ENCODE measurements at regions not wholly inside any gene's neighbourhood (a gene's known extent, or its start where the extent isn't known, plus 50 kb on each side); places are given as distances from the start of the nearest gene placed in this dataset.
"Not testable (repeated sequence)": the region's sequence is repeated elsewhere in the genome, so short reads cannot be mapped to it uniquely, and the experiment has no call there.

- no peak for DNase-seq (ENCODE audit: low read depth in 2 of 3, low spot score in 2 of 3)
Observed at GRCh38 chr7:142540371-142540770, 208.9 kb upstream of the PRSS1 start.

- DNase-seq (ENCODE audit: low read depth in 2 of 3, low spot score in 2 of 3): no peak
Observed at GRCh38 chr7:142539901-142540300, 209.4 kb upstream of the PRSS1 start.

- DNase-seq (ENCODE audit: low read depth in 2 of 3, low spot score in 2 of 3): no peak
Observed at GRCh38 chr7:142537760-142538159, 211.5 kb upstream of the PRSS1 start.

- DNase-seq (ENCODE audit: low read depth in 2 of 3, low spot score in 2 of 3): peak; percentile 26 to 96 (median 89)
Observed at GRCh38 chr7:142535123-142535779, 214.0 kb upstream of the PRSS1 start.

- no peak for DNase-seq (ENCODE audit: low read depth in 2 of 3, low spot score in 2 of 3)
Observed at GRCh38 chr7:142534726-142535122, 214.5 kb upstream of the PRSS1 start.

GRCh38 chr7:142533920-142534319 is 215.4 kb upstream of the PRSS1 start:
- DNase-seq (ENCODE audit: low read depth in 2 of 3, low spot score in 2 of 3): no peak

- peak in 1 of 3 donors; percentile 50 for DNase-seq (ENCODE audit: low read depth in 2 of 3, low spot score in 2 of 3)
Observed at GRCh38 chr7:142529591-142529990, 219.7 kb upstream of the PRSS1 start.

GRCh38 chr7:142528608-142529408 is 220.5 kb upstream of the PRSS1 start:
- no peak for DNase-seq (ENCODE audit: low read depth in 2 of 3, low spot score in 2 of 3)

- DNase-seq (ENCODE audit: low read depth in 2 of 3, low spot score in 2 of 3): peak in 1 of 3 donors; percentile 45
Observed at GRCh38 chr7:142523821-142524460, 225.3 kb upstream of the PRSS1 start.

- DNase-seq (ENCODE audit: low read depth in 2 of 3, low spot score in 2 of 3): no peak
Observed at GRCh38 chr7:142522735-142523134, 226.5 kb upstream of the PRSS1 start.

- DNase-seq (ENCODE audit: low read depth in 2 of 3, low spot score in 2 of 3): not testable (repeated sequence)
Observed at GRCh38 chr7:142520885-142521284, 228.4 kb upstream of the PRSS1 start.

GRCh38 chr7:142520455-142520854 is 228.8 kb upstream of the PRSS1 start:
- not testable (repeated sequence) for DNase-seq (ENCODE audit: low read depth in 2 of 3, low spot score in 2 of 3)

- peak in 1 of 3 donors; percentile 37 for DNase-seq (ENCODE audit: low read depth in 2 of 3, low spot score in 2 of 3)
Observed at GRCh38 chr7:142519079-142520078, 229.9 kb upstream of the PRSS1 start.

- peak in 2 of 3 donors; percentile 78 to 84 for DNase-seq (ENCODE audit: low read depth in 2 of 3, low spot score in 2 of 3)
Observed at GRCh38 chr7:142516038-142516501, 233.2 kb upstream of the PRSS1 start.

- DNase-seq (ENCODE audit: low read depth in 2 of 3, low spot score in 2 of 3): not testable (repeated sequence)
Observed at GRCh38 chr7:142514716-142515115, 234.6 kb upstream of the PRSS1 start.

GRCh38 chr7:142513178-142513955 is 235.9 kb upstream of the PRSS1 start:
- no peak for DNase-seq (ENCODE audit: low read depth in 2 of 3, low spot score in 2 of 3)

GRCh38 chr7:142511801-142512200 is 237.5 kb upstream of the PRSS1 start:
- no peak for DNase-seq (ENCODE audit: low read depth in 2 of 3, low spot score in 2 of 3)

- no peak for DNase-seq (ENCODE audit: low read depth in 2 of 3, low spot score in 2 of 3)
Observed at GRCh38 chr7:142511374-142511773, 237.9 kb upstream of the PRSS1 start.

- DNase-seq (ENCODE audit: low read depth in 2 of 3, low spot score in 2 of 3): not testable (repeated sequence)
Observed at GRCh38 chr7:142509235-142509634, 240.0 kb upstream of the PRSS1 start.

All from hematopoietic multipotent progenitor cell (in vitro differentiated cells).